Retinal pigment epithelial cell (primary cell): ENCODE measurements at regions not wholly inside any gene's neighbourhood (a gene's known extent, or its start where the extent isn't known, plus 50 kb on each side); places are given as distances from the start of the nearest gene placed in this dataset.

Source experiments
- DNase-seq: peaks from one replicate; pipeline ENCODE4 v3.0.0-alpha.2; 2010; ENCODE audit warnings: low read depth
- H3K4me3 ChIP-seq: 2 replicates; pipeline ENCODE4 v1.5.1; 2011; ENCODE audit warnings: mild to moderate bottlenecking, low read length, control low read depth, moderate library complexity
- CTCF ChIP-seq: conservative IDR thresholded peaks from 2 replicates; pipeline ENCODE4 v1.5.1; 2011; ENCODE audit warnings: low read depth, low read length, control low read depth, inconsistent platforms

DNA sequence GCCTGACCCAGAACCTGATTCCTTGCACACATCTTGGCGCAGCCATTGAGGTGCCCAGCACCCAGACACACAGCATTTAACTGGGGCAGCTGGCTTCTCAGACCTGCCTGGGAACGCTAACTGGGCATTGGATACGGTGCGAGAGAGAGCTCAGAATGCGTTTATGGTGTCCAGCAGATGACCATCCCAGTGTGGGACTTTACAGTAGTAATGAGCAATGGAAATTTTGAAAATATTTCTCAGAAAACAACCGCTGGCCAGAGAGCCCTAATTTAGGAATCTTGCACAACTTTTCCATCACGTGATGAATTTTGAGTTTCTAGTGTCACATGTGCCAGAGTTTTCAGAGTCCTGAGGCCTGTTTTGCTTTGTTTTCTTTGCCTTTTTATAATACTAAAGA lies 78.2 kb upstream of the SEC61G start:
- no peak for DNase-seq
- H3K4me3 ChIP-seq = no peak overlapping the region
- no peak for TF ChIP-seq CTCF

- no peak for TF ChIP-seq CTCF
- H3K4me3 ChIP-seq = no peak overlapping the region
- no peak for DNase-seq
Observed at GRCh38 chr7:54837761-54838160, 78.8 kb upstream of the SEC61G start.

- no peak for TF ChIP-seq CTCF
- no peak overlapping the region for H3K4me3 ChIP-seq
- no peak for DNase-seq
Observed at GRCh38 chr7:54838175-54838910, 79.3 kb upstream of the SEC61G start.

- no peak for DNase-seq
- TF ChIP-seq CTCF = peak; percentile 81
- H3K4me3 ChIP-seq = no peak overlapping the region
Observed at GRCh38 chr7:54839575-54840213, 80.7 kb upstream of the SEC61G start.

DNA sequence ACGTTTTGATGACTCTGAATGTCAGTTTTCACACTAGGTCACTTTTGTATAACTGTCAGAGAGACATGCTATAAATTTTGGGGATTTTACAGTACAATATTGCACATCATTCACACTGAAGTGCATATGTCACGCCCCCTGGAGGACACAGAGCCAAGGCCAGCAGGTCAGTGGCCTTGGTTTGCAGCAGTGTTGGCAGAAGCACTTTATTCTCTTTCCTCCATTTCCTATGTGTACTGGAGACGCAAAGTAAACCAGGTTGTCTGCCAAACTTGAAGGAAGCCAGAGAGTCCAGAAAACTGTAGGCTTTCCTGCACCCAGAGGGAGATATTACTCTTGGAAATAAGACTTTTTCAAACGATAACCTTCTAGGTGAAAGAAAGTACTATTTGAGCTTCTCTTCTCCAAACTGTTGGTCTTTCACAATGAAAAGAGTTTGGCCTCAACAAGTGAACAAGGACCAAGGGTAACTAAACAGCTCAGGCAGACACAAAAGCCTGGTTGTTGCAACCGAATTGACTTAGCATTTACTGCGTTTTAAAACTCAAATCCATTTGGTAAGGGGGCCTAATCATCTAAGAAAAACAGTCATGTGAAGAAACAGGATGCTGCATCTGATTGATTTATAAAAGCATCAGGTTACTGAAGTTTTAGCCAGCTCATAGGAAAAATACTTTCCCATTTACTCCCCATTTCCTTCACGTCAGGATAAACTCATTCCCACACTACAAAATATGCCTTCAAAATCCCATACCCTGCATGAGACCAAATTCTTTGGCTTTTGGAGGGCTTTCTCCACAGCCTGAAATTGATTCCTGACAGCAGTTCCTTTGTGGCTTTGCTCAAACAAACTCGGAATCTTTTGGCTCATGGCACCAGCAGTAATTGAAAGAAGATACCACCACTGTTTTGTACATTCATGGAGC lies 83.0 kb upstream of the SEC61G start:
- no peak overlapping the region for H3K4me3 ChIP-seq
- TF ChIP-seq CTCF = peak; percentile 54
- no peak for DNase-seq

DNA sequence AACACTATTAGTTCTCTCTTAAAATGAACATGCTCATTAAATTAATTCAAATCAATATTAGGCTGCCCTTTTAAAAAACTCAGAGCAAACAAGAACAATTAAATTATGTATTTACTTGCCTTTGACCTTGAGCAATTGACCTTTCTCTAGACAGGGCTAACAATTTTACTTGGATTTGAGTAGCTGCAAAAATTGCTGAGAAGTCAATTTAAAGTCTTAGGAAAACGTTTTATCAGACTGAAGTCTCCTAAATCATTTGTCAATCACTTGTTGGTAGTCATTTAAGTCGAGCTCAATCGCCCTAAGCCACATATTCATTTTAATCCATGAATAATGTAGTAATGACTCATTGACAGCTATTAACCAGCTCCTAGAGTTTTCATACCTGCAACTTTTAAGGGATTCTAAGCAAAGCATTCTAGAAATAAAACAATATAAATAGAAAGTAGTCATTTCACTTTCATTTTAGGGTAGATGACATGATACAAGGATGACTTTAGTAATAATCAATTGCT lies 84.9 kb upstream of the SEC61G start:
- TF ChIP-seq CTCF = no peak
- no peak for DNase-seq
- no peak overlapping the region for H3K4me3 ChIP-seq
